K562 (cell line): ENCODE measurements at regions not wholly inside any gene's neighbourhood (a gene's known extent, or its start where the extent isn't known, plus 50 kb on each side); places are given as distances from the start of the nearest gene placed in this dataset.

Experiments
- ATAC-seq: fragments of 200-7000 bp; cut with Tn5 transposase; 3 replicates; pipeline ENCODE4 v1.9.1; 2020; ENCODE audit warnings: moderate library complexity
- BruUV-seq: library from RNA; stranded (reverse); fragments of 400-500 nt; replicated peaks from 2 replicates; lab custom pipeline; 2021; lab: Mats Ljungman, UMichigan
- CTCF ChIA-PET: fragments of 300-600 bp; formaldehyde crosslinking; extraction: SDS; loops from one replicate; lab custom pipeline; 2021; ENCODE audit warnings: low intra/inter-chr PET ratio; lab: Yijun Ruan, JAX
- POLR2A ChIA-PET: fragments of 300-600, 350-650 bp; sonication (Branson Sonifier 250); formaldehyde crosslinking; extraction: SDS; loops from one replicate; lab custom pipeline; 2021; ENCODE audit warnings: antibody characterized with exemption, inconsistent platforms; lab: Yijun Ruan, JAX
- DNase-seq, 4 experiments: peaks; one replicate each; pipeline versions ENCODE4 v3.0.0 to v3.0.0-alpha.2; 2011 to 2018; ENCODE audit warnings: low spot score in 3 of 4, mixed read lengths in 3 of 4; ENCODE audit errors: extremely low read depth in 1 of 4
- FAIRE-seq: peaks from 2 replicates; lab custom pipeline; 2011; peaks lifted over from hg19 to GRCh38; lab: Jason Lieb, UNC
- H2AFZ ChIP-seq: 2 replicates; pipeline ENCODE4 v1.6.0; 2011; ENCODE audit warnings: low read depth, low read length, control low read depth, inconsistent platforms
- H3K27ac ChIP-seq: fragments of 200-600 bp; 3 replicates; pipeline ENCODE4 v1.8.0; 2011; ENCODE audit warnings: low read depth, mild to moderate bottlenecking, control low read depth, inconsistent platforms, low read length, moderate library complexity, mixed read lengths; ENCODE audit errors: extremely low read depth
- H3K27me3 ChIP-seq, 2 experiments: fragments of 300-600 bp in 1 of 2; 2 replicates in 1 of 2; 3 replicates in 1 of 2; pipeline versions ENCODE4 v1.6.0 to v1.8.0; 2011; ENCODE audit warnings: inconsistent platforms in 2 of 2, low read length in 2 of 2, mild to moderate bottlenecking in 1 of 2, mixed read lengths in 1 of 2, moderate library complexity in 1 of 2; ENCODE audit not compliant: control insufficient read depth in 2 of 2, insufficient read depth in 2 of 2
- H3K36me3 ChIP-seq: fragments of 300-600 bp; 3 replicates; pipeline ENCODE4 v1.8.0; 2011; ENCODE audit warnings: mild to moderate bottlenecking, low read length, inconsistent platforms; ENCODE audit not compliant: control insufficient read depth, insufficient read depth
- H3K4me1 ChIP-seq, 2 experiments: fragments of 200-600 bp in 1 of 2; replicated peaks in 1 of 2; 2 replicates in 1 of 2; 3 replicates in 1 of 2; pipeline versions ENCODE4 v1.5.1 to v1.8.0; 2011; ENCODE audit warnings: inconsistent platforms in 2 of 2, low read length in 2 of 2, mild to moderate bottlenecking in 1 of 2, mixed read lengths in 1 of 2, moderate library complexity in 1 of 2; ENCODE audit not compliant: control insufficient read depth in 2 of 2, insufficient read depth in 2 of 2
- H3K4me2 ChIP-seq: 2 replicates; pipeline ENCODE4 v1.6.1; 2011; ENCODE audit warnings: low read length, control low read depth, inconsistent platforms, mixed read lengths; ENCODE audit not compliant: insufficient read depth
- H3K4me3 ChIP-seq: fragments of 200-600 bp; sonication (generic), shearing (Covaris generic); 2 replicates; pipeline ENCODE4 v1.5.1; 2016; ENCODE audit warnings: control low read depth, inconsistent platforms
- H3K79me2 ChIP-seq: fragments of 200-600 bp; 3 replicates; pipeline ENCODE4 v1.8.0; 2011; ENCODE audit warnings: low read length, inconsistent platforms; ENCODE audit not compliant: control insufficient read depth, insufficient read depth
- H3K9ac ChIP-seq, 2 experiments: 2 replicates each; pipeline versions ENCODE4 v1.6.0 to v1.6.1; 2011; ENCODE audit warnings: low read depth in 2 of 2, low read length in 2 of 2, control low read depth in 1 of 2, inconsistent platforms in 1 of 2, mild to moderate bottlenecking in 1 of 2, mixed read lengths in 1 of 2; ENCODE audit not compliant: insufficient read depth in 1 of 2
- H3K9me1 ChIP-seq: one replicate; pipeline ENCODE4 v1.6.0; 2011; ENCODE audit warnings: inconsistent platforms, mild to moderate bottlenecking, low read length, moderate library complexity; ENCODE audit not compliant: control insufficient read depth, insufficient read depth
- H3K9me3 ChIP-seq: replicated peaks from 2 replicates; pipeline ENCODE4 v1.5.1; 2011; ENCODE audit warnings: low read depth, low read length, inconsistent platforms; ENCODE audit not compliant: control insufficient read depth, insufficient read depth
- H4K20me1 ChIP-seq: replicated peaks from 2 replicates; pipeline ENCODE4 v1.6.1; 2011; ENCODE audit warnings: low read length, inconsistent platforms, mixed read lengths; ENCODE audit not compliant: control insufficient read depth, insufficient read depth
- CHAMP1 ChIP-seq: fragments of 450-650 bp; IDR thresholded peaks from 2 replicates; pipeline ENCODE4 v1.6.1; 2016; ENCODE audit warnings: mild to moderate bottlenecking
- L3MBTL2 ChIP-seq: fragments of 450-650 bp; IDR thresholded peaks from 2 replicates; pipeline ENCODE4 v1.6.1; 2016; ENCODE audit warnings: mild to moderate bottlenecking, moderate library complexity
- POLR3G ChIP-seq: IDR thresholded peaks from 2 replicates; pipeline ENCODE4 v1.6.1; 2011; ENCODE audit not compliant: insufficient read length, insufficient replicate concordance; ENCODE audit errors: extremely low read depth
- SMARCB1 ChIP-seq: IDR thresholded peaks from 2 replicates; pipeline ENCODE4 v1.6.1; 2011; ENCODE audit warnings: improper control_type of control experiment, low read depth; ENCODE audit not compliant: insufficient read length
- TAF9B ChIP-seq: fragments of 450-650 bp; IDR thresholded peaks from 2 replicates; pipeline ENCODE4 v1.6.1; 2018; ENCODE audit warnings: mild to moderate bottlenecking; ENCODE audit not compliant: partially characterized antibody
- TAL1 ChIP-seq: fragments of 450-650 bp; IDR thresholded peaks from 2 replicates; pipeline ENCODE4 v1.6.1; 2016; ENCODE audit warnings: mild to moderate bottlenecking
- TEAD4 ChIP-seq, 2 experiments: sonication (generic) in 1 of 2; formaldehyde crosslinking in 1 of 2; IDR thresholded peaks; 2 replicates each; pipeline versions ENCODE4 v1.6.1 to v1.8.0; 2012 to 2022; ENCODE audit warnings: borderline replicate concordance in 1 of 2, inconsistent platforms in 1 of 2, low read length in 1 of 2, mild to moderate bottlenecking in 1 of 2, missing genetic modification reagents in 1 of 2
- U2AF1 ChIP-seq: fragments of 200-400 bp; formaldehyde crosslinking; optimal IDR thresholded peaks from 2 replicates; pipeline ENCODE3; 2017; ENCODE audit warnings: mild to moderate bottlenecking, low read depth, low read length, moderate library complexity
- ZNF282 ChIP-seq: sonication (generic); formaldehyde crosslinking; IDR thresholded peaks from 2 replicates; pipeline ENCODE4 v1.8.1; 2023; ENCODE audit warnings: missing genetic modification reagents
- ZNF436 ChIP-seq: fragments of 250-450, 450-650 bp; sonication (Bioruptor Pico); formaldehyde crosslinking; IDR thresholded peaks from 2 replicates; pipeline ENCODE4 v1.7.0; 2020; ENCODE audit warnings: mild to moderate bottlenecking
- ZNF75A ChIP-seq: fragments of 450-650 bp; formaldehyde crosslinking; IDR thresholded peaks from 2 replicates; pipeline ENCODE4 v1.4.0; 2020; ENCODE audit warnings: mild to moderate bottlenecking
- WGBS: fragments of 100-300 bp; shearing (Covaris generic); methylation state at CpG from one replicate; pipeline ENCODE4 v1.1.6; 2016; ENCODE audit warnings: low coverage, mixed read lengths; ENCODE audit not compliant: insufficient coverage; ENCODE audit errors: missing lambda C conversion rate; 5-methylcytosine and 5-hydroxymethylcytosine counted together
- in situ Hi-C: fragments of 300-500 bp; cut with MboI; formaldehyde crosslinking; loops from 4 replicates; pipeline ENCODE4 v1.15.0; 2018; ENCODE audit warnings: inconsistent platforms, mixed read lengths
- intact Hi-C: fragments of 100-400 bp; cut with micrococcal nuclease; formaldehyde crosslinking; loops from 2 replicates; pipeline ENCODE4 v1.14.2; 2022

- Histone ChIP-seq H3K4me3 (no peak overlapping the region), H3K9me3 (no peaks in the 10 kb centered on the region), H3K36me3 (no peaks in the 10 kb centered on the region), H3K9ac (no peak overlapping the region), H3K27me3 (no peaks in the 10 kb centered on the region), H3K27ac (no peak overlapping the region), H3K4me2 (no peak overlapping the region), H2AFZ (no peak overlapping the region), H4K20me1 (no peaks in the 10 kb centered on the region), H3K79me2 (no peaks in the 10 kb centered on the region), H3K9me1 (no peaks in the 10 kb centered on the region), H3K4me1 (no peaks in the 10 kb centered on the region)
- 0% methylated on average over 1 of the region's 1 CpG for WGBS
- ChIA-PET CTCF (no interaction called here), POLR2A (no interaction called here)
- ATAC-seq (no peak), FAIRE-seq (no peak), DNase-seq (no peak)
- TF ChIP-seq TAL1: no peak
- no peak for TF ChIP-seq ZNF436 (CRISPR knock-in tag)
- no peak for TF ChIP-seq SMARCB1
- TF ChIP-seq CHAMP1: no peak
- no peak for TF ChIP-seq L3MBTL2
- no peak for TF ChIP-seq TEAD4 (IDR thresholded peaks at IDR 0.05; ENCODE audit: low read length)
- TF ChIP-seq TEAD4 (CRISPR knock-in tag; IDR thresholded peaks at IDR 0.05; ENCODE audit: borderline replicate concordance): no peak
- TF ChIP-seq POLR3G: no peak
- TF ChIP-seq U2AF1: no peak
- TF ChIP-seq TAF9B: no peak
- no peak for TF ChIP-seq ZNF282 (CRISPR knock-in tag)
- TF ChIP-seq ZNF75A: no peak
- in situ Hi-C loops: no loop called here
- intact Hi-C loops: no loop called here
- no TSS peak for BruUV-seq
These were observed 384.7 kb upstream of the AGA start for GRCh38 chr4:177826973-177827372.
